NCI-H1694 treated with DMSO at 0.1 percent for 48 hours (cell line): ENCODE measurements at regions not wholly inside any gene's neighbourhood (a gene's known extent, or its start where the extent isn't known, plus 50 kb on each side); places are given as distances from the start of the nearest gene placed in this dataset.
"Not testable (repeated sequence)": the region's sequence is repeated elsewhere in the genome, so short reads cannot be mapped to it uniquely, and the experiment has no call there.

Source experiments
- DNase-seq: peaks from one replicate; lab custom pipeline; 2025; lab: John Stamatoyannopoulos, UW

- DNase-seq, result no peak
These were observed 115.9 kb upstream of the CACUL1 start for GRCh38 chr10:118870467-118871243.

- DNase-seq, result no peak
These were observed 116.6 kb upstream of the CACUL1 start for GRCh38 chr10:118871244-118871865.

DNA sequence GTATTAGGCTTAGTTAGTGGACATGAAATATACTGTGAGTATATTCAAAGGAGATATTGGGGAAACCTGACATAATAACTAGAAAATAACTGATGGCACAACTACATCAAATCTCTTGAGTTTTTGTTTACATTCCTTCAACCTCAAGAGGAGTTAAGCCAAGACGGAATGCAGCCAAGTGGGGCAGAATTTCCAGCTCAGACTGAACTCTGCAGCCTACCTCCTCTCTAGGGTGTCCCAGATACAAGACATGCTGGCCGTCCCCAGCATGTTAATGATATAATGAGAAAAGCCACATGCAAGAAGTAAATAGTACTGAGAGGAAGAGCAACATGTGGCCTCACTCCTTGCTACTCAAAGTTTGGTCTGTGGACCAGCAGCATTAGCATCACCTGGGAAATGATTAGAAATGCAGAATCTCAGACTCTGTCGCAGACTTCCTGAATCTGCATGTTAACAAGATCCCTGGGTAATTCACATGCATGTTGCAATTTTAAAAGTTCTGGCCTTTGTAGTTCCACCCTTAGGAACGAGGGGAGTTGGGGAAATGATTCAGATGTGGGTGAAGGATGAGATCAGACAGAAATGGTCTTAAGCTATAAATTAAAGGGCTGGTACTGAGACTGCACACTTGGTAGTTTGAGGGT lies 118.4 kb upstream of the CACUL1 start:
- DNase-seq, result no peak

GRCh38 chr10:118873738-118874105 lies 119.0 kb upstream of the CACUL1 start:
- no peak for DNase-seq

GRCh38 chr10:118874171-118874570 lies 119.4 kb upstream of the CACUL1 start:
- no peak for DNase-seq

- DNase-seq, result no peak
These were observed 120.3 kb upstream of the CACUL1 start for GRCh38 chr10:118875087-118875486.

GRCh38 chr10:118882741-118883140 lies 128.0 kb upstream of the CACUL1 start:
- DNase-seq, result no peak

DNA sequence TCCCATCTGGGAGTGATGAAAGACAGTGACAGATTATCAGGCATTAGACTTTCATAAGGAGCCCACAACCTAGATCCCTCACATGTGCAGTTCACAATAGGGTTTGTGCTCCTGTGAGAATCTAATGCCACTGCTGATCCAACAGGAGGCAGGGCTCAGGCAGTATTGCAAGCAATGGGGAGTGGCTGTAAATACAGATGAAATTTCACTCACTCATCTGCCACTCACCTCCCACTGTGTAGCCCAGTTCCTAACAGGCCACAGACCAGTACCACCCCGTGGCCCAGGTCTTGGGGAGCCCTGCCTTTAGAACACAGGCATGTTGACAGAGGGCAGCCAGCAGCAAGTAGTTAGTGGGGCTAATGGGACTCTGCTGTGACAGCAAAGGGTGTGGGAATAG lies 137.3 kb upstream of the NANOS1 start:
- no peak for DNase-seq

- not testable (repeated sequence) for DNase-seq
These were observed 134.6 kb upstream of the NANOS1 start for GRCh38 chr10:118894891-118895290.

DNA sequence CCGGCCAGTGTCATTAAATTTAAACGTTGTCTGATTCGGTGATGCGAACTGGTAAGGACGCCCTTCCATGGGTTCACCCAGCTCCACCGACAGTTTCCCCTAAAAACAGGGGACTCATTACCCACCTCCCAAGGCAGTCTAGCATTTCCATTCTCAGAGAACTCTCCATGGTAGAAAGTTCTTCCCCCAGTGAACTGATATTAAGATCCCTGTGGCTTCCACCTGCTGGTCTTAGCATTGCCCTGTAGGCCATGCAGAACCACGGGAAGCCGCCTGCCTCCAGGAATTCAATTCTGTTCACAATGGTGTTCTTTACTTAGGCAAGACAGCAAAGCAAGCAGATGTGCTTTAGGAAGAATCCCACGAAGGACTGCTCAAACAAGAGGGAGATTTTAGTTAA lies 128.9 kb upstream of the NANOS1 start:
- DNase-seq, result no peak

DNA sequence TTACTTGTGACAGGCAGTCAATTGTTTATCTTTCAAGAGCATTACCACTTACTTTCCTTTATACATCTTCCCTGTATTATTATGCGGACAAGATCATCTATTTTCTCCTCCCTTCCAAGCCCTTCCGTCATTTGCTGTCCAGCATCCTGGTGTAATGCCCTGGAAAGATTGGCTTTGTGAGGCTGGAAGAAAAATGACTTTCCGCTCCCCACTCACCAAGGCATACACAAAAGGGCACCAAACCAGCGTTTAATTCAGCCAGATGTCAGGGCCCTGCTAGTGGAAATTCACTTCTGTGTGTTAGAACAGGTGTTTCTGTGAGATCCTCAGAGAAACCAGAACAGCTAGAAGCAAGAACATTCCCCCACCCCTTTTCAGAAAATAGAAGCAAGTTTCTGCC lies 128.1 kb upstream of the NANOS1 start:
- DNase-seq, result no peak

- DNase-seq, result no peak
These were observed 127.6 kb upstream of the NANOS1 start for GRCh38 chr10:118901906-118902305.

GRCh38 chr10:118902656-118903055 lies 126.9 kb upstream of the NANOS1 start:
- not testable (repeated sequence) for DNase-seq

DNA sequence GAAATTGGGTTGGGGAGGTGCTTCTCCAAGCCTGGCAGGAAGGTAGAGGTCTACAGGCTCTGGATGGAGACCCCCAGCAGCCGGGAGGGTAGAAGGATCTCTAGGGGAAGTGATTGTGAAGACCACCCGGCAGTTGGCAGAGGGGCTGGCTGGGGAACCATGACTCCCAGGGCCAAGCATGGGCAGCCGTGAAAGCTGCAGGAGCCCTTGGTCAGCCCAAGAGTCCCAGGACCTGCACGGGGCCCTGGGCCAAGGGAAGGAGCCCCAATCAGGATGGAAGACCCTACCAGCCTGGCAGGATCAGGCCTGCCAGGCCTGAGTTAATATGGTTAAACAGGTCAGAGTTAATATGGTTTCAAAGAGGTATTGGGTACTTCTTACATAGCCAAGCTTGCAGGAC lies 126.3 kb upstream of the NANOS1 start:
- no peak for DNase-seq

- no peak for DNase-seq
These were observed 125.8 kb upstream of the NANOS1 start for GRCh38 chr10:118903691-118904090.

- no peak for DNase-seq
These were observed 125.2 kb upstream of the NANOS1 start for GRCh38 chr10:118904286-118904685.

- DNase-seq, result no peak
These were observed 122.5 kb upstream of the NANOS1 start for GRCh38 chr10:118907051-118907450.

DNA sequence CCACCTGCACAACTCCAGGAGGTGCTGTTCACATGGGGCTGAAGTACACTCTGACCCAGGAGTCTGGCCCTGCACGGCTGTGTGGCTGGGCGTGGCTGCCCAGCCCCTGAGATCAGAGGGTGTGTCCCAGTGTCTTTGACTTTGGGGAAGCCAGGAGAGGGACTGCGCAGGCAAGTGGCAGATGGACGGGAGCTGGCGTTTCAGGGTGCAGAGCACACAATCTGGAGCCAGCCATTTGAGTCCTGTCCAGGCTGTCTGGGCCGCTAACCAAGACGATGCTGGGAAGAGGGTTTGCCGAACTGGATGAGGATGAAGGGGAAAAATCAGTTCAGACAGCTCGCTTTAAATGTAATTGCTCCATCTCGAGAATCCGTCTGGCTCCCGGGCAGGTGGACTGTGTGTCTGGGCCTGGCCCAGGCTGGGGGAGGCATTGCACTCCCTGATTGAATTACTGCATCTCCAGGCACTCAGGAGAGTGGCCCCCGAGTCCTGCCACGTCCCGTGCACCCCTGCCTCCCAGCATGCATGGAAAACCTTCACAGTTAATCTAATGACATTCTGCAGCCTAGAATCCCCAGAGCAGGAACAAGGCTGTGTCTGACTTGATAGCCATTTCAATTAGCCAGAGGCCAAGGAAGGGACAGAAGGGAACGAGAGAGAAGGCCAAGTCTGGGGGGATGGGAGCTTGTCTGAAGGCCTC lies 120.8 kb upstream of the NANOS1 start:
- no peak for DNase-seq

GRCh38 chr10:118910702-118911101 lies 118.8 kb upstream of the NANOS1 start:
- no peak for DNase-seq

- no peak for DNase-seq
These were observed 118.2 kb upstream of the NANOS1 start for GRCh38 chr10:118911363-118911762.

- no peak for DNase-seq
These were observed 116.4 kb upstream of the NANOS1 start for GRCh38 chr10:118912961-118913600.

DNA sequence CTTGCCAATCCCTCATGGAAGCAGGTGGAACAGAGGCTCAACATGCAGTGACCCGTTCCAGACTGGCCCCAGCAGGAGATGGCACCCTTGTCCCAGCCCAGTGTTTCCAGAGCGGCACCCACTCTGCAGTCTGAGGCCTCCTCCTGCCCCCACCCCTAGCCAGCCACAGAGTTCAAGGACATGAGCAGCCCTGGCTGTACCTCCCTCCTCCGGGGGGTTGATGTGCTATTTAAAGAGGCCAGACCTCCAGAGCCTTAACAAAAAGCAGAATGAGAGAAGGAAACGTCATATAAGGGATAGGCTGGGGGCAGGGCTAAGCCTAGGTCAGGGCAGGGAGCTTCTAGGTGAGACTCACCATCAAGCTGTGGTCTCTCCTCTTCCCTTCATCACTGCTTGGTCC lies 115.7 kb upstream of the NANOS1 start:
- DNase-seq, result no peak
